Activated naive CD4-positive, alpha-beta T cell treated with anti-CD3 and anti-CD28 coated beads, Interleukin-2, amount 10 ng/mL, durations not matched to agents 7 days and 5 days (primary cell): ENCODE measurements at regions not wholly inside any gene's neighbourhood (a gene's known extent, or its start where the extent isn't known, plus 50 kb on each side); places are given as distances from the start of the nearest gene placed in this dataset.

Experiments
- CTCF ChIA-PET: fragments of 350-600 bp; sonication (Branson Sonifier 250); formaldehyde crosslinking; loops from one replicate; lab custom pipeline; 2021; ENCODE audit warnings: antibody characterized with exemption; lab: Charles Lee
- DNase-seq: peaks from one replicate; pipeline ENCODE4 v3.0.0-alpha.2; 2020
- H3K27ac Mint-ChIP-seq: one replicate; pipeline ENCODE4 v1.8.0; 2021; ENCODE audit warnings: mild to moderate bottlenecking, moderate library complexity, mixed read lengths
- H3K27me3 Mint-ChIP-seq: one replicate; pipeline ENCODE4 v1.8.0; 2021; ENCODE audit warnings: mild to moderate bottlenecking, mixed read lengths
- H3K36me3 Mint-ChIP-seq: one replicate; pipeline ENCODE4 v1.8.0; 2021; ENCODE audit warnings: mixed read lengths
- H3K4me1 Mint-ChIP-seq: one replicate; pipeline ENCODE4 v1.8.0; 2021; ENCODE audit warnings: mixed read lengths
- H3K4me3 Mint-ChIP-seq: one replicate; pipeline ENCODE4 v1.8.0; 2021; ENCODE audit warnings: mild to moderate bottlenecking, moderate library complexity, mixed read lengths
- H3K9me3 Mint-ChIP-seq: one replicate; pipeline ENCODE4 v1.8.0; 2021; ENCODE audit warnings: mixed read lengths

DNA sequence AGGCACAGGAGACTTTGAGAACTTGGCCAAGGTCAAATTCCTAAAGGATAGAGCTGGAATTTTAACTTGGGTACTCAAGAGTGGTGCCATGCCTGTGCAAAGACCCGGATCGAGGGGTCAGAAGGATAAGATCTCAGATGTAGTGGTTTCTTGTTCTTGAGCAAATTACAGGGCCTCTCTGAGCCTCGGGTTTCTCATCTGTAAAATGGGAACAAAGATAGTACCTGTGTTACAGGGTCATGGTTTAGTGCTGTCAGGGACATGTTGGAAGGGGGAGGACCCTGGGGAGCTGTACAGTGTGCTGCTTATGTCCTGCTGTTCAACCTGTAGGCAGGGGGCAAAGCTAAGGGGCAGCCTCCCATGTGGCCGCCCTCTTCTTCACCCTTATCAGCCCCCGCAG, 173.5 kb upstream of the HAAO start:
- CTCF ChIA-PET: interaction anchor here (0.7 to 2.0 kb wide), 2 partner anchors 8 to 261 kb away, joined by 3 to 10 read pairs; partner anchors contain the start of gene ZFP36L2
- H3K4me3 Mint-ChIP-seq: no peak overlapping the region
- DNase-seq: no peak
- H3K27me3 Mint-ChIP-seq: peaks cover 37% of the 10 kb centered on the region
- peaks cover 9% of the 10 kb centered on the region for H3K4me1 Mint-ChIP-seq
- no peaks in the 10 kb centered on the region for H3K36me3 Mint-ChIP-seq
- no peak overlapping the region for H3K27ac Mint-ChIP-seq
- no peaks in the 10 kb centered on the region for H3K9me3 Mint-ChIP-seq

DNA sequence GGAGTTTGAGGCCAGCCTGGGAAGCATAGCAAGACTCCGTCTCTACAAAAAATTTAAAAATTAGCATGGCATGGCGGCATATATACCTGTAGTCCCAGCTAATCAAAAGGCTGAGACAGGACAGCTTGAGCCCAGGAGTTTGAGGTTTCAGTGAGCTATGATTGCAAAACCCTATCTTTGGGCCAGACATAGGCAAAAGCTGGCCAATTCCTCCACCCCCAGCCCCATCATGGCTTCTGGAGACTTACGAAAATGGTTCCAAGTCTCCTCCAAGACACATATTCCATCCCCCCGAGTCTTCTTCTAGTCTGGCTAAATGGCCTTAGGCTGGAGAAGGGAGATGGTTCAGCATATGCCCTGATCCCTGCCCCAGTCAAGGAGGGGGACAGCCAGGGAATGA, 172.8 kb upstream of the HAAO start:
- no peak overlapping the region for H3K4me3 Mint-ChIP-seq

DNA sequence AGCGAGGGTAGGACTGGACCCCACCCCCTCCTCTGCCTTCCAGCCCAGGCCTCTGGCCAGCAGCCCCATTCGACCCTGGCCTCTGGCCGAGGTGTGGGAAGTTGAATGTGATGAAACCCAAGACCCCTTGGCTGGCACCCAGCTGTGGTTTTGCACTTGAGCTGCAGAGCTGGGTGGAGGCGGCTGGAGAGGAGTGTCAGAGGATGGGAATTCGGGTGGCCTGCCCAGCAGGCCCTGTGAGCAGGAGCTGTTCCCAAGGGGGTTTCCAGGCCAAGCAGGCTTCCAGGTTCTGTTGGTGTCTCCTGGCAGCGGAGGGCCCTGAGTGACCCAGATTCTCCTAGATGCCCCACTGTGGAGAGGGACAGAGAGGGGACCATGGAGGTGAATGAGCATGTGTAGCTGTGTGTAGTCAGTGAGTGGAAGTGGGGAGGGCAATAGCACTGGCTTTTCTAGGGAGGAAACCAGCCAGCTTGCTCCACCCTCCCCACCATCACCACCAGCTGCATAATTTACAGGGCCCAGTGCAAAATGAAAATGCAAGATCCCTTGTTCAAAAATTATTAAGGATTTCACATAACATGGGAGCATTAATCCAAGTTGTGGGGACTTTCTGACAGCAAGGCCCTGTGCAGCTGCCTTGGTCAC, 172.2 kb upstream of the HAAO start:
- H3K9me3 Mint-ChIP-seq: no peaks in the 10 kb centered on the region
- H3K4me1 Mint-ChIP-seq: peaks cover 9% of the 10 kb centered on the region
- no peak for DNase-seq
- H3K36me3 Mint-ChIP-seq: no peaks in the 10 kb centered on the region
- no peak overlapping the region for H3K4me3 Mint-ChIP-seq
- H3K27ac Mint-ChIP-seq: no peak overlapping the region
- CTCF ChIA-PET: interaction anchor here (0.6 to 2.0 kb wide), 3 partner anchors 10 to 264 kb away, joined by 3 to 10 read pairs (median 3); no protein-coding TSS in a partner anchor
- peaks cover 50% of the 10 kb centered on the region for H3K27me3 Mint-ChIP-seq

More for the DNA sequence above, 172.8 kb upstream of the HAAO start:
- Mint-ChIP-seq H3K9me3 (no peaks in the 10 kb centered on the region), H3K27ac (no peak overlapping the region), H3K27me3 (peaks cover 44% of the 10 kb centered on the region), H3K36me3 (no peaks in the 10 kb centered on the region), H3K4me1 (peaks cover 9% of the 10 kb centered on the region)
- DNase-seq: no peak
- CTCF ChIA-PET: interaction anchor here (0.7 to 2.0 kb wide), 3 partner anchors 9 to 264 kb away, joined by 3 to 10 read pairs (median 3); partner anchors contain the start of gene ZFP36L2

DNA sequence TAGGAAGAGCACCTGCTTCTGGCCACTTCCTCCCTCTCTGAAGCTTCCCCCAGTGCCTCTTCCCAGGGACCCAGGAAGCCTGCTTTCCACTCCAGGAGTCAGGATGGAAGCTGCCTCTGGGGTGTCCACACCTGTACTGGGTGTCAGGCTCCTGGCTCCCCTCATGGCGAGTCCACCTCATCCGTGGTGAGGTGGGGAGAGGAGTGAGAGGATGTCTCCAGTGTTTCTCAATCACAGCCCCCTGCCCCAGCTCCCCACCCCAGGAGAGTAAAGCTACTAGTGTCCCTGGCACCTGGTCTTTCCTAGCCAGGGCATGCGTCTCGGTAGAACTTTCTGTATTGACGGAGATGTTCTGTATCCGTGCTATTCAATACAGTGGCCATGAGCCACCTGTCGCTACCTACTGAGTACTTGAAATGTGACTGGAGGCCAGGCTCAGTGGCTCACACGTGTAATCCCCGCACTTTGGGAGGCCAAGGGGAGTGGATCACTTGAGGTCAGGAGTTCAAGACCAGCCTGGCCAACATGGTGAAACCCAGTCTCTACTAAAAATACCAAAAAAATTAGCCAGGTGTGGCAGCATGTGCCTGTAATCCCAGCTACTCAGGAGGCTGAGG, 171.2 kb upstream of the HAAO start:
- Mint-ChIP-seq H3K4me1 (peaks cover 9% of the 10 kb centered on the region), H3K4me3 (no peak overlapping the region), H3K36me3 (no peaks in the 10 kb centered on the region), H3K27ac (no peak overlapping the region), H3K9me3 (no peaks in the 10 kb centered on the region), H3K27me3 (peaks cover 55% of the 10 kb centered on the region)
- no peak for DNase-seq
- CTCF ChIA-PET: interaction anchor here (0.6 to 2.0 kb wide), 5 partner anchors 11 to 354 kb away, joined by 3 to 9 read pairs (median 3); no protein-coding TSS in a partner anchor

DNA sequence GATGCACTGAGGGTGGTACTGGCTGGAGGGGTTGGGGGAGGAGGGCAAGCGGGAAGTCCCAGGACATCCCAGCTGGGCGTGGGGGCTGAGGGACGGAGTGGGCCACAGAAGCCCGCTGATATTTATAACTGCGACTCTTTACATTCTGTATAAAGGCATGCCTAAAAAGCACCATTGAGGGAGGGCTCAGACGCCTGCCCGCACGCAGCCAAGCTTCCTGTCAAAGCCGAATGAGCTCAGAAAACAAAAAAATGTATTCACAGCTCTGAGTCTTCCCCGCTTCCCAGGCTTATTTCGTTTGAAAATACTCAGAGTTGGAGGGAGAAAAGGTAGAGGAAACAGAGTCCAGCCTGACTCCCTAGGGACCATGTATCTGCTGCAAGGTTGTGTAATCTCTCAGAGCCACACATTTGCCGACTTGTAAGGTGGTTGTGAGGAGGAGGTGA, 170.1 kb upstream of the HAAO start:
- no peak overlapping the region for H3K4me3 Mint-ChIP-seq
- no peak for DNase-seq
- H3K9me3 Mint-ChIP-seq: no peaks in the 10 kb centered on the region
- H3K27ac Mint-ChIP-seq: no peak overlapping the region
- CTCF ChIA-PET: interaction anchor here (0.6 to 2.0 kb wide), 6 partner anchors 12 to 522 kb away, joined by 3 to 9 read pairs (median 3); no protein-coding TSS in a partner anchor
- H3K4me1 Mint-ChIP-seq: peaks cover 9% of the 10 kb centered on the region
- peaks cover 60% of the 10 kb centered on the region for H3K27me3 Mint-ChIP-seq
- no peaks in the 10 kb centered on the region for H3K36me3 Mint-ChIP-seq

DNA sequence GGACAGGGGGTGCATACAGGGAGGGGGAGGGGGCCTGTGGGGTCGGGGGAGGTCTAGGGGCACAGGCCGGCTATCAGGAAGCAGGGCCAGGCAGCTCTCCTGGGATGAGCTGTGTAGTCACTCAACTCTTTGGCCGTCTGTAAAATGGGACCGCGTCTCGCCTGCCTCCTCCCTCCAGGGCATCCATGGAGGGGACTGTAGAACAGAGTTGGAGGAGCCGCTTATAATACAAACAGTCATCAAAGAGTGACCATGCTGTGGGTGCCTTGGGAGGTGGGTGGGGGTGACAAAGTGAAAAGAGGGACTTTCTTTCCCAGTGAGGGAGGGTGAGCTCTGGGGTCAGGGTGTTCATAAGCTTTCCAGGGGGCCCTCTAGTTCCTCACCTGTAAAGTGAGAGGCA, 169.6 kb upstream of the HAAO start:
- DNase-seq: no peak
- Mint-ChIP-seq H3K36me3 (no peaks in the 10 kb centered on the region), H3K4me1 (peaks cover 9% of the 10 kb centered on the region), H3K4me3 (no peak overlapping the region), H3K9me3 (no peaks in the 10 kb centered on the region), H3K27me3 (peaks cover 60% of the 10 kb centered on the region), H3K27ac (no peak overlapping the region)
- CTCF ChIA-PET: interaction anchor here (1.0 to 2.0 kb wide), 4 partner anchors 12 to 523 kb away, joined by 3 to 9 read pairs (median 4); no protein-coding TSS in a partner anchor

DNA sequence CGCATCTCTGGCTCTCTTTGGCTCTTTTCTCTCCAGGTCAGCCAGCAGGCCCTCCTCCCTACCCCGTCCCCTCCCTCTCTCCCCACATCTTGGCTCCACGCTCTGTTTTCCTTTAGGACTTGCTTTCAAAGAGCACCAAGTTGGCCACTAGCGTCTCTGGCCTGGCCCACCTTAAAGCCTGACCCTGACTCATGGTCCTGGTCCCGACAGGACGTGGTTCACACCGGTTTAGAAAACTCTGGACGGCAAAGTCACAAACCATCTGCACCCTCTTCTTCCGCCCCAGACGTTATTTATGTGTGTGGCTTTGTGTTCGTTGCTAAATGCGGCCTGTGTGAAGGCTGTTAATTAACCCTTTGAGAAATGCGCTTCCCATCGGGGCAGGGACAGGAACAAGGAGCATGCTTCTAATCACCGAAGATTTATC, 169.0 kb upstream of the HAAO start:
- no peak for DNase-seq
- no peaks in the 10 kb centered on the region for H3K36me3 Mint-ChIP-seq
- H3K4me1 Mint-ChIP-seq: peaks cover 9% of the 10 kb centered on the region
- peaks cover 60% of the 10 kb centered on the region for H3K27me3 Mint-ChIP-seq
- H3K27ac Mint-ChIP-seq: no peak overlapping the region
- H3K9me3 Mint-ChIP-seq: no peaks in the 10 kb centered on the region
- H3K4me3 Mint-ChIP-seq: no peak overlapping the region
- CTCF ChIA-PET: no interaction called here

DNA sequence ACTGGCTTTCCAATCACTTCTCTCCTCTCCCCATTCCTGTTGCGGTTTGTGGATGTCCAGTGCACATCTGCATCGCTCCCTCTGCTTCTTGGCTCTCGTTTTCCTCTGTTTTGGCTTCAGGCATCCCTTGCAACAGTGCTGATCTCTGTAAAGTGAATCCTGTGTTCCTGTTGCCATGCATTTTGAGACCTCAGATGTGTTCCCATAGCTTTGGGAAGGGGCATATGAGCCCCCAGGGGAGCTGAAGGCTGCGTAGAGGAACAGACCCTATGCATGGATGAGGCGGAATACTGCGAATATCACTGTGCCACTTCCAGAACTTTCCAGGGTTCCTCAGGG, 168.4 kb upstream of the HAAO start:
- Mint-ChIP-seq H3K4me1 (peaks cover 9% of the 10 kb centered on the region), H3K4me3 (no peak overlapping the region), H3K27ac (no peak overlapping the region), H3K36me3 (no peaks in the 10 kb centered on the region), H3K27me3 (peaks cover 60% of the 10 kb centered on the region), H3K9me3 (no peaks in the 10 kb centered on the region)
- no peak for DNase-seq
- CTCF ChIA-PET: no interaction called here

DNA sequence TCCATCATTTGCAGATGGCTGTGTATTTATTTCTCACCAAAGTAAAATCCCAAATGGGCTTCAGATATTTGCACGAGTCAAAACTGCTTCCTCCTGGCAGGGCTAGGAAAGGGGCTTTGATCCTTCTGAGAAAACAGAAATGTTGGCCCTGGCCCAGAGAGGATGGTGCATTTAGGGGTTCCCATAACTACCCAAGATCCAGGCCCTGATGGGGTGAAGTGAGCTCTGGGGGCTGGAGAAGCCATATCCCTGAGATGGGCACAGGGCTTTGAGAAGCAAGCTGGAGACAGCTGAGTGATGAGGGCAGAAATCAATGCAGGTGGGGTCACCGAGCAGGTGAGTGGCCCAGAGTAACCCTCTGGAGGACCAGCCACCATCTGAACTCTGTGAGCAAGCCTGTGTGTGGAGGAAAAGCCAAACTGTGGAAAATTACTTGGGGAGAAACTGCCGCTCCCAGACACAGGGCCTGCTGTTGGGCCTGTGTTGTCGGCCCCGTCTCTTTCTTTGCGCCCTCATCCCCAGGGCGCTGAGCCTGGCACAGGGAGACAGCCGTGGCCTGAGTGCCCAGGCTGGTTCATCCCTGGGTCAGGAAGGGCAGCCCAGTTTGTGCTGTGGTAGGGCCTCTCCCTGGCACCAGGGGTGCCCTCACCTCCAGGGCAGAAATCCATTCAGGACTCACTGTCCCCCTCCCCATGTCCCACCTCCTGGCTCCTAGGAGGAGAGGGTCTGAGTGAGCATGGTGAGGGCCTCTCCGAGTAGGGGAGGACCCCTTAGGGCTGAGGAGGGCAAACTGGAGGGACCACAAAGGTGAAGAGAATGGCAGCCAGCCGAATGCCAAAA, 167.8 kb upstream of the HAAO start:
- H3K4me3 Mint-ChIP-seq: no peak overlapping the region
- no peak overlapping the region for H3K27ac Mint-ChIP-seq
- no peak for DNase-seq
- H3K27me3 Mint-ChIP-seq: peaks cover 66% of the 10 kb centered on the region
- H3K36me3 Mint-ChIP-seq: no peaks in the 10 kb centered on the region
- peaks cover 9% of the 10 kb centered on the region for H3K4me1 Mint-ChIP-seq
- CTCF ChIA-PET: no interaction called here
- no peaks in the 10 kb centered on the region for H3K9me3 Mint-ChIP-seq

DNA sequence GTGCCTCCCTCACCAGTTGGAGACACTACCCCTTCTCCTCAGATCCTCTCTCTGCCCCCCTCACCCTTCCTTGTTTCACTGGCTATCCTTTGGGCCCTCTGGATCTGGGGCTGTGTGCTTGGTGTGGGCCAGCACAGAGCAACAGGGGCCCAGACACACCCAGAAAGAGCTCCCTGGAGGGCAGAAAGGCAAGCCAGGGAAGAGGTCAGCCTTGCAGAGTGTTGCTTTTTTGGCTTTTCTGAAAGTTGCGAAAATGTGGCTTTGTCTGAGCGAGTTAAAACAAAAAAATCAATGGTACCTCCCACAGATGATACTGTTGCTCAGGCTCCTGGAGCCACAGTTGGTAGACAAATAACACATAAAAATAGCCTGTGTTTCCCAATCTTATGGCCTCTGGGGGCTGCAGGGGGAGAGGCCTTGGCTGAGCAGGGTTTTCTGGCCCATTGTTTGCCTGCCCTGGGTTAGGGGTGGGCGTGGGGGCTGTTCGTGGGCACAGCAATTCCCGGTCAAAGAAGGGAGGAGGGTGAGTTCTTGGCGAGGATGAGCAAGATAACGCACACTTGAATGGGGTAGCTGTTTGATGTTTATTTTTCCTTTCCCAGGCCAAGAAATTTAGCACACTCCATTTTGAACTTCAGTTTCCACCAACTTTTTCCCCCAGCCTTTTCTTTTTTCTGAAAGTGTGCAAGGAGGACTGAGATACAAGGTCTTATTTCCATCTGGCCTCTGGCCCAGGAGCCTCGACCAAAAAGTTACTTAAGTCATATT, 167.0 kb upstream of the HAAO start:
- Mint-ChIP-seq H3K4me1 (peaks cover 9% of the 10 kb centered on the region), H3K36me3 (no peaks in the 10 kb centered on the region), H3K27ac (no peak overlapping the region), H3K9me3 (no peaks in the 10 kb centered on the region), H3K27me3 (peaks cover 69% of the 10 kb centered on the region), H3K4me3 (no peak overlapping the region)
- no peak for DNase-seq
- CTCF ChIA-PET: interaction anchor here (1.0 kb wide), 1 partner anchor 270 kb away, joined by 3 read pairs; no protein-coding TSS in a partner anchor

DNA sequence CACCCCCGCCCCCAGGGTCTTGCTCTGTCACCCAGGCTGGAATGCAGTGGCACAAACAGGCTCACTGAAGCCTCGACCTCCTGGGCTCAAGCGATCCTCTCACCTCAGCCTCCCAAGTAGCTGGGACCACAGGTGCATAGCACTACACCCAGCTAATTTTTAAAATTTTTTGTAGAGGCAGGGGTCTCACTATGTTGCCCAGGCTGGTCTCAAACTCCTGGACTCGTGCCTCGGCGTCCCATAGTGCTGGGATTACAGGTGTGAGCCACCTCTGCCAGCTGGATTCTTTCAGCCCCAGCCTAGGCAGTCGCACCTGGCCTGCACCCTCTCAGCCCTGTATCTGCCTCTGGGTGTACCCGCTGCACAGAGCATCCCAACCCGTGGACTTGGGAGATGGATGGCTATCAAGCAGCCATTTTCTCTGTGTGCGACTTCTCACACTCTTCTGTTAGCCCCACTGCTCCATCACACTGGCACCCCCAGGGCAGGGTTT, 166.4 kb upstream of the HAAO start:
- no peaks in the 10 kb centered on the region for H3K9me3 Mint-ChIP-seq
- peaks cover 70% of the 10 kb centered on the region for H3K27me3 Mint-ChIP-seq
- H3K27ac Mint-ChIP-seq: no peak overlapping the region
- H3K36me3 Mint-ChIP-seq: no peaks in the 10 kb centered on the region
- peaks cover 9% of the 10 kb centered on the region for H3K4me1 Mint-ChIP-seq
- no peak for DNase-seq
- CTCF ChIA-PET: interaction anchor here (1.0 kb wide), 1 partner anchor 270 kb away, joined by 3 read pairs; no protein-coding TSS in a partner anchor
- no peak overlapping the region for H3K4me3 Mint-ChIP-seq

DNA sequence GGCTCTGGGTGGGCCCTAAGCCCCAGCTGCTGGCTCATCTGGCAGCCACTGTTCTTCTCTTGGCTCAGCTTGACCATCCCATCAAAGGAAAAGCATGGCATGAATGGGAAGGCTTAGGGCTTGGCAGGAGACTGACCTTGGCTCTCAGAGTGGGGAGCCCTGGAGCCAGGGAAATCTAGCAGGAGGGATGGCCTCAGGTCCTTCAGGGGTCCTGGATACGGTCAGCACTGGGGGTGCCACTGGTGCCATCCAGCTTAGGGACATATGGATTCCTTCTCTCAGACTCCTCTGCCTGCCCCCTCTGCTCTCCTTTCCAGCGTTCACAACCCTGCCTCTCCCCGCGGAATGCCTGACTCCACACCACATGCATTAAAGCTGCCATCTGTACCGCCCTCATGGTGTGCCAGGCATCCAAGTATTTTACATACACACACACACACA, 165.5 kb upstream of the HAAO start:
- Mint-ChIP-seq H3K27me3 (peaks cover 67% of the 10 kb centered on the region), H3K4me3 (no peak overlapping the region), H3K9me3 (no peaks in the 10 kb centered on the region), H3K36me3 (no peaks in the 10 kb centered on the region), H3K27ac (no peak overlapping the region), H3K4me1 (peaks cover 6% of the 10 kb centered on the region)
- DNase-seq: no peak
- CTCF ChIA-PET: interaction anchor here (1.1 to 1.2 kb wide), 2 partner anchors 10 to 16 kb away, joined by 3 read pairs; no protein-coding TSS in a partner anchor
